Hematopoietic multipotent progenitor cell (in vitro differentiated cells): ENCODE measurements at regions not wholly inside any gene's neighbourhood (a gene's known extent, or its start where the extent isn't known, plus 50 kb on each side); places are given as distances from the start of the nearest gene placed in this dataset.
"Not testable (repeated sequence)": the region's sequence is repeated elsewhere in the genome, so short reads cannot be mapped to it uniquely, and the experiment has no call there.

ENCODE experiments used
- DNase-seq, 3 donors: peaks; one replicate each; pipeline ENCODE4 v3.0.0-alpha.2; 2011 to 2015; ENCODE audit warnings: low read depth in 2 of 3, low spot score in 2 of 3

DNA sequence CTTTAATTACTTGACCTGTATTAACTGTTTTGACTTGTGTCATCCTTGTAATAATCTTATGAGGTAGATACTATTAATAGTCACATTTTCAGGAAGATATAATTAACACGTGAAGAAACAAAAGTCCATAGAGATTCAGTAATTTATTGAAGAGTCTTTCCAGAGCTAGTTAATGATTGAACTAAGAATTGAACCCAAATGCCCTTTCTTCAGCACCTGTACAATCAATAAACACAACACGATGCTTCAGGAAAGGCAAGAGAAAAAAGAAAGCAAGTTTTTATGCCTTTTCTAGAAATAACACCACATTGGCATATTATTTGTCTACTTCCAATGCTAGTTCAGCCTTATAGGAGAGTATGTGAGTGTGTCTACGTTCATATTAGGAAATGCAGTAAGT lies 399.6 kb downstream of the NAF1 start:
- DNase-seq, result no peak

DNA sequence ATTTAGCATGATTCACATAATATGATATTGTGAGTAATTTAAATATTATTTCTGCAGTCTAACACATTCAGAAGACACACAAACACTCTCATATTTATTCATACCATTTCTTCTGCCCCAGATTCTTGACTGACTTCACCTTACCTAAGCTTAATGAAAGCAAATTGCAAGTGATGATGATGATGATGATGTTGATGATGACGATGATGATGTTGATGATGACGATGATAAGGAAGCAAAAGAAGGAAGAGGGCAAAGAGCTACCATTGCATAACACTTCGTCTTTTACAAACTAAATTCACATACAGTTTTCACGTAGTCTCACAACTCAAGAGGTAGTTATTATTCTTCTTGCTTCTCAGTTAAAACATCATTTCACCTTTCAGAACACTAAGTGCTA lies 404.7 kb downstream of the NAF1 start:
- DNase-seq, result no peak

DNA sequence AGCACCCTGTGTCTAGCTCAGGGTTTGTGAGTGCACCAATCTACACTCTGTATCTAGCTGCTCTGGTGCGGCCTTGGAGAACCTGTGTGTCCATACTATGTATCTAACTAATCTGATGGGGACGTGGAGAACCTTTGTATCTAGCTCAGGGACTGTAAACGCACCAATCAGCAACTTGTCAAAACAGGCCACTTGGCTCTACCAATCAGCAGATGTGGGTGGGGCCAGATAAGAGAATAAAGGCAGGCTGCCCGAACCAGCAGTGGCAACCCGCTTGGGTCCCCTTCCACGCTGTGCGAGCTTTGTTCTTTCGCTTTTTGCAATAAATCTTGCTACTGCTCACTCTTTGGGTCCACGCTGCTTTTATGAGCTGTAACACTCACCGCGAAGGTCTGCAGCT lies 426.5 kb downstream of the NAF1 start:
- not testable (repeated sequence) for DNase-seq

DNA sequence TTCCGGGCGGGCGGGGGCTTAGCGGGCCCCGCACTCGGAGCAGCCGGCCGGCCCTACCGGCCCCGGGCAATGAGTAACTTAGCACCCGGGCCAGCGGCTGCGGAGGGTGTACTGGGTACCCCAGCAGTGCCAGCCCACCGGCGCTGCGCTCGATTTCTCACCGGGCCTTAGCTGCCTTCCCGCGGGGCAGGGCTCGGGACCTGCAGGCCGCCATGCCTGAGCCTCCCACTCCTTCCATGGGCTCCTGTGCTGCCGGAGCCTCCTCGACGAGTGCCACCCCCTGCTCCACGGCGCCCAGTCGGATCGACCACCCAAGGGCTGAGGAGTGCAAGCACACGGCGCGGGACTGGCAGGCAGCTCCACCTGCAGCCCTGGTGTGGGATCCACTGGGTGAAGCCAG lies 427.1 kb downstream of the NAF1 start:
- not testable (repeated sequence) for DNase-seq

DNA sequence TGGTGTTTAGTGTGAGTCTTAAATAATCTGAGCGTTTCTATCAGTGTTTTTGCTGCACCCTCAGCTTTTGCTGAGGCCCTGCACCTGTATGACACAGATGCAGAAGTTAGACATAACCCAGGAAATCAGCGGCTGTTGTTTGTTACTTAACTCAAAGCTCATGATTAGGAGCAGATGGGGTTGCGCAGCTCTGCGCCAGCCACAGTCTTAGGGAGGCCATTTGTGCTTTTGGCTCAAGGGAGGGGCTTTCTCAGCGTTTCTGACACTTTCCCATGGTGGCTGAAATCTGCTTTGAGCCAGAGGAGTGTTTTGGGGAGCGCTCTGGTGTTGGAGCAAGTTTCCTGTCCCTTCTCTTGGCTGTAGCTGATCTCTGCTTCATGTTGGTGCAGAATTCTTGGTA lies 433.8 kb downstream of the NAF1 start:
- DNase-seq, result no peak

DNA sequence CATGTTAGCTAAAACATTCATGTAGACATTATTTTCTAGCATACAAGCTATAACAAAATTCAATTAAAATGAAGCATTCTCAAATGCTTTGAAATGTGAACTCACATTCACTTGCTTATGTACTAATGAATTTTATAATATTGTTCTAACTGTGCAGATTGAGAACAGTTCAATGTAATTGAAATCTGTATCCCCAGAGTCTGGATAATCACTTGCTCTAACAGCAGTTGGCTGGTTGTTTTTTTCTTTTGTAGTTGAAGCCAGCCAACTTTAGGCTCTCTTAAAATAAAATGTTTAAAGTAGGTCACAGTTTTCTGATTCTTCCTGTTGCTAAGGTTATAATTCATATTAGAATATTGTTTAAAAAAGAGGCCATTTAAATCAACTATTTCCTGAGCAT lies 438.9 kb downstream of the NAF1 start:
- no peak for DNase-seq

DNA sequence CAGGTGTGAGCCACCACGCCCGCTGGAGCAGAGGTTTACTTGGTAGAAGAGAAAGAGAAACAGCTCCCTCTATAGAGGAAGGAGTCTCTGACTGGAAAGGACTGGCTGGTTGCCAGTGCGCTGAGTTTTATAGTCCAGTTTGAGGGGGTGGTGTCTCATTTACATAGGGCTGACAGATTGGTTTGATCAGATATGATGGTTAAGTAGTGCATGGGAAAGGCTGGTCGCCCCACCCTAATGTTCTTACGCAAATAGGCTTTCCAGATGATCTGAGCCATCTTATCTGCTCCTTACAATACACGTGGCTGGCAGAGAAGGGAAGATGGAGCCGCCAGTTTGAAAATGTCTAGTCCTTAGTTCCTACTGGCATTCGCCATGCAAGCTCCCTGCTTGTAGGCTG lies 439.5 kb downstream of the NAF1 start:
- no peak for DNase-seq

DNA sequence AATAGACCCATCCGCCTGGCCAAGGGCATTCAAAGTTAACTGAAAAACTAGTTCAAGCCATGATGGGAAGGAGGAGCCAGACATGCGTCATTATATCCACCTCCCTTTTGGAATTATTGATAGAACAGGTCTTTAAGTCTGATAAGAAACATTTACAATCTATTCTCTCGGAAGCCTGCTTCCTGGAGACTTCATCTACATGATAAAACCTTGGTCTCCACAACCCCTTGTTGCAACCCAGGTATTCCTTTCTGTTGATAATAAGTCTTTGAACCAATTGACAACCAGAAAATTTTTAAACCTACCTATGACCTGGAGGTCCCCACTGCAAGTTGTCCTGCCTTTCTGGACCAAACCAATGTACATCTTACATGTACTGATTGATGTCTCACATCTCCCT lies 451.3 kb downstream of the NAF1 start:
- no peak for DNase-seq

DNA sequence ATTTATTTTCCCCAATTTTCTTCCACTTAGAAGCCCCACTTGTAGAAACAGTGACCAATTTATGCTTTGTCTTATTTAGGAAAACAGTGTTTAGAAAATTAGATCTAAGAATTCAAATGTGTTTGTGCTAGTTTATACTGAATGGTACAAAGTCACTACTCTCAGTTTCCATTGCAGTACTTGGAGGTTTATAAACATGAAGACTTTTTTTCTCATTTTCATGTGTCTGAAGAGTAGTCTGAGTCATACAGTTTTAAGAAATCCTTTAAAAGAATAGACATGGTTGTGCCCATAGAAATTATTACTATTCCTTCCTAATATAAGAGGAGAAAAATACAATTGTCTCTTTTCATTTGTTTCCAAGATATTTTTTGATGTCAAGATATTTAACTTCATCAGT lies 458.7 kb downstream of the NAF1 start:
- no peak for DNase-seq

DNA sequence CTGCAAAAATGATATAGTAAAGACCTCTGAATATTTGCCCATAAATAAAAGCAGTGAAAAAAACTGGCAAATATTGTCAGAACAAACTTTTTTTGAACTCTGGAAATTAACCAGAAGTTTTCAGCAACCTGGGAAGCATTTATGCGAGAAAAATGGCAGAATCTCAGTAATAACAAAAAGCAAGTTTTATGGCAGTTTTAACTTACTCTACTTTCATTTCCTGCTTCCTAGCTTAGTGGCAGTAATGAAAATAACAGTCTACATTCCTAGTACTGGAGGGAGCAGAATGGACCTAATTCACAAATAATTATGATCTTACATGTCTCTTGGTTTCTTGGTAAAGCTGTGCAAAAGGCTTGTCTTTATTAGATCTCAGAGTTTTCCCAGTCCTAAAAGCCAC lies 460.1 kb downstream of the NAF1 start:
- no peak for DNase-seq

DNA sequence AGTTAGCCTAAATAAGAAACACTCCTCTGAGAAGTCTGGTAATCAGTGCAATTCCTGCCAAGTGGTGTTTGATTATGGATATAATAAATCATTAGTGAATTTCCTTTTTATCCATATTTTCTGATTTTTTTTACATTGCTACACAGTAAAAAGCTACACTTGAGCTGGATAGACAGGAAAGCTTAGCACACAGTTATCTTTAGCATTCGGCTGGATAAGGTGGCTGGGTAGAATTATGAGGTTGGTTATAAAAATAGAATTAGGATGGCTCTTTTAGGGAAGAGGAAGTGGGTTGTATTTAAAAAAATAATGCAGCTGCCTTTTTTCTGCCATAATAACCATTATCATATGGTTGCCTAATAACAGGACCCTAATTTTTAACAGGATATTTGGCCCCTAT lies 460.6 kb downstream of the NAF1 start:
- DNase-seq, result no peak

DNA sequence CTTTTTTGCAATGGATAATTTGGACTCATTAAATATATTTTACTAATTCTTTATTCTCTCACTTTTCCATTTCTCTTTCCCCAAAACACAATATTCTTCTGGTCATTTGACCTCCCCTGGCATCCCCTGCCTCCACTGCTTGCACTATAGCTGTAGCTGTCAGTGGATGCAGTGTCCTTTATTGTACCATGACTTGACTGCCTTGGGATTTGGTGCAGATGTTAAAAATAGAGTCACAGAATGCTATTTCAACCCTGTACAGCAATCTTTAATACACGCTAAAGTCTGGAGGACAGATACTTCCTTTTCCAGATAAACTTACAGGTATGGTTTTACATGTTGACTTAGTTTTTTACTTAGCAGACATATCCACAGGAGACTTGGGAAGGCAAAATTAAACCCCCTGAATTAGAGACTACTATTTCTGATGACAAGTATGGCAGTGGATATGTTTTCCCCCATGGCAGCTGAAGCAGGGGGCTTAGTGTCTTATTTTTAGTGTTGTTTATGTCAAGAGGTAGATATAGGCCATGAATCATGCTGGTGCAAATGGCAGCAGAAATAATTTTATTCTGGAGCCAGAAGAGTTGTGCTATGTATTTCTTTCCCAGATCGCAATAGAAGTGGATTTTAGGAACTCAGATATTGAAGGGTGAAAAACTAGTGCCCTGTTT lies 461.4 kb downstream of the NAF1 start:
- DNase-seq, result no peak

DNA sequence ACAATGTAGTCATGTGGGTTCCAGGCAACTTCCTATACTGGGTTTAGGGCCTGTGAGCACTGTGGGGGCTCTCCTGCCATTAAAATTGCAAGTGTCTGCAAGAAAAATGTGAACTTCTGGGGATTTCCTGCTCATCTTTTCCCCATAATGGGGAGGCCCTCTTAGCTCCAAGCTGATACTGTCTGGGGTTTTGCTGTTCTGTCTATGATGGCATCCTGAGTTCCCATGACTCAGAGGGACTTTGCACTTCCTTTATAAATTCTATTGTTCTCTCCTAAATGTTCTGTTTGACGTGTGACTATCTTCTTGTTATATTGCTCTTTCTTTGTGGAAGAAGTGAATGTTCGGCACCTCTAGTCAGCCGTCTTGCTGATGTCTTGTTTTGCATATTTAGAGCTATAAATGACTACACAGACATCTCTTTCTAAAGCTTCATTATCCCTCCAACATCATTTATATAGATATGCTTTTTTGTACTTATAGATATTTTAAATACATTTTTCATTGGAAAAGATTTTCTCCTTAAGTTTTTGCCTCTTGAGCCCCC lies 465.8 kb downstream of the NAF1 start:
- no peak for DNase-seq

DNA sequence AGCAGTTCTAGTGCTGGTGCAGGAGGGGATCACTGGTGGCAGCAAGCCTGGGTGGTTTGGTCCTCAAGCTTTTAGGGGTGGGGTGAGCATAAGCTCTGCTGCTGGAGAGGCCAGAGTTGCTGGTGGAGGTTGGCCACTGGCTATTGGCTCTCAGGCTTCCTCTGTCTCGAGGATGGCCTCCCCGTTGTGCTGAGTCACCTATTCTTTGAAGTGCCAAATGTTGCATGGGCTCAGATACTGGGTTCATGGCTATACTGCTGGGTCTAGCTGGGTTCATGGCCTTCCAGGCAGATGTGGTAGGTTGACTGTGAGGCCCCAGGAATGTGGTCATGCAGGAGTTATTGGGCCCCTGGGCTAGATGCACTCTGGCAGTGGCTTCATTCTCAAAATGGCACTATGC lies 466.3 kb downstream of the NAF1 start:
- no peak for DNase-seq

DNA sequence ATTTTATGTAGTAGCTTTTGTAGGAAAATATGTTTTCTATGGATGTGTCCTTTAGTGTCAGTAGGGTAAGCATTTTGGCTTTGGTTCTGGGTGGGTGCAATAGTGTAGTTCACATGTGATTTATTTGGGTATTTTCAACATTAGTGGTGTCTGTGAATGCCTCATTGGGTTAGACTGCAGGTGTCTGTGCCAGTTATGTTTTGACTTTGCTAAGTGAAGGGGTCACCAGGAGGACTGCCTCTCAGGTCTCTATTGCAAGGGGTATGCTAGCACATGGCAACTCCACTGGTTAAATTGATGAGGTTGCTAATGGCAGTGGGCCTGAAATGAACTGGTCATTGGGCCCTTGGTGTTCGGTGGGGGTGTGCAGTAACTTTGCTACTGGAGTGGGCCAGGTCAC lies 467.1 kb downstream of the NAF1 start:
- no peak for DNase-seq

DNA sequence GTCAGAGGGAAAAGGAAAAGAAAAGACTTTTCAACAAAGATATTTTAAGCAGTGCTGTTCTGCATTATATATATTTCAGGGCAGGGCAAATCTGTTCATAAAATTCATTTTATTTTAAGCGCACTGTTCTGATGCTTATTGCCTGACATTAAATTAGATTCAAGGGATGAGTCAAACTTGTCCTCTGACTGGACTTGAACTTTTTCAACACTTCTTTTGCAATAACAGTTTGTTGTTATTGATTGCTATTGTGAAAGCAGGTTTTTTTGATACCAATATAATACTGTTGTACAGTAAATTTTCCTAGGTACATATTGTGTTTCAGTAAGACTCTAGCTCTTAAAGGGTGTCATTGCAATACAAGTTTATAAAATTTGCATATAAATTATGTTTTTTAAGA lies 481.3 kb downstream of the NAF1 start:
- no peak for DNase-seq

DNA sequence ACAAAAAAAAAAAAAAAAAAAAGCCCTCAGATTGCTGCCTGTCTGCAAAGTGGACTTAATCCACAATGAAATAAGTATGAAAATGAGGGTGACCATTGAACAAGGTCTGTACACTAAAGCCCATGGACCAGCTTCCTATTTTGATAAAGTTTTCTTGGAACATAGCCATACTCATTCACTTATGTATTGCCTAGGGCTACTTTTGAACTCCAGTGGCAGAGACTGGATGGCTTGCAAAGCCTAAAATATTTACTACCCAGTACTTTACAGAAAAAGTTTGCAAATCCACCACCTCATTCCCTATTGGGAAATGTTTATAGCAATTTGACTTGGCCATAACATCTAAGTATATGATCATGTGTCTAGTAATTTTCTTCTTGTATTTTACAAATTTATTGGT lies 481.7 kb downstream of the NAF1 start:
- no peak for DNase-seq

DNA sequence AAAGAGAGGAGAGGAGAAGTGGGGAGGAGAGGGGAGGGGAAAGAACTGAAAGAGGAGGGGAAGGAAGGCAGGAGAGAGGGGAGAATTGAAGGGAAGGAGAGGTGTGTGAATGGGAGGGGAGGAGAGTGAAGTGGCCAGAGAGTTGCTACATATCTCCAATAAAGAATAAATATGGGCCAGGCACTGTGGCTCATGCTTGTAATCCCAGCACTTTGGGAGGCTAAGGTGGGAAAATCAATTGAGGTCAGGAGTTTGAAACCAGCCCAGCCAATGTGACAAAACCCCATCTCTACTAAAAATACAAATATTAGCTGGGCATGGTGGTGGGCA lies 482.4 kb downstream of the NAF1 start:
- no peak for DNase-seq

DNA sequence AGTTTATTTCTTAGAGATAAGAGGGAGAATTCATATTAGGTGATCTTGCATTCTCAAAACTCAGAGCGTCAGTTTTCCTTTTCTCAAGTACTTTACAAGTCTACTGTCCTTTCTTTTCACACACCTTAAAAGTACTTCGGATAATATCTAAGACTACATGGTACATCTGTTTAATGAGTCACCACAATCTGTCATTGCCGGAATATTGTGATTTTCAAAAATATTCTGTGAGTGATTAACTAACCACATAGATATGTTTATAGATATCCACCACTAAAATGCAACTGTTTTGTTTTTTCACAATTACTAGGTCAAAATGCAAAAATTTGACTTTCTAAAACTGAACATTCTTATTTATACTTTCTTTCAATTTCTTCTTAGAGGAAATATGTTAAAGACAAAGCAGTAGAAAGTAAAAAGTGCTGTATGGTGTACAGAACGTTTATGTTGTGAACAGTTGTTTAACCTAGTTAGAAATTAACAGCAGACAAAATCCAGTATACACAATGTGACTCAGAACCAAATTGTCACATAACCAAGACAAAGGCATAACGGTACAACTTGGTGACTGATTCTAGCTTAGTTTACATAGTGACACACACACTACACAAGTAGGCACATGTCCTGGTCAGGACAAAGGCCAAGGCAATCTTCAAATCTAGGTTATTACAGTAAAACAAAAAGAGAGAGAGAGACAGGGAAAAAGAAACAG lies 482.9 kb downstream of the NAF1 start:
- DNase-seq, result no peak

DNA sequence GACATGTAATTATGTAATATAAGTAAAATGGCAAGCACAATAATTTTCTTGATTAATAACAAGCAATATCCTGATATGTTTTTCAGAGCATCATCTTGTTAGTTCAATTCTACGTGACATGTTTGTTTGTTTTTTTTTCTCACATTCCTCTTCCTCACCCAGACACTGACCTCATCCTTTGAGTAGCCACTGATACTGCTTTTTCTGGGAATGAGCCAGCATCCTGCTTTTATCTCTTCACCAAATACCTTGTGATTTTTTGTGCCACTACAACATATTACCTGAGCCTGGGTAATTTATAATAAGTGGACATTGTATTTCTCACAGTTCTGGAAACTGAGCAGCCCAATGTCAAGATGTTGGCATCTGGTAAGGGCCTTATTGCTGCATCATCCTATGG lies 484.0 kb downstream of the NAF1 start:
- no peak for DNase-seq

DNA sequence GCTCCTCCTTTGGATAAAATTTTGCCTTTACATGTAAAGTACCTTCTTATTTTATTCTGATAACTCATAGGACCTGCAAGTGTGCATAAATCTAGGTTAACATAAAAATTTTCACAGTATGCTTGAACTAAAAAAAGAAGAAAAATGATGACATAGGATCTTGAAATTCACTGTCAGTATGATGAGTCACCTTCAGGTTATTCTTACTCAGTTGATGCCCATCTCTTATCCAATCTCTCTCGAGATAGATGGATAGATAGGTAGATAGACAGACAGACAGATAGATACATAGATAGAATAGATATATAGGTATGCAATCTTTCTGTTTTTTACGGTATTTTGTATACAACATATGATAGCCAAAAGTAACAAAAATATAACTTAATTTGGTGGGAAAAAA lies 485.5 kb downstream of the NAF1 start:
- DNase-seq, result no peak

DNA sequence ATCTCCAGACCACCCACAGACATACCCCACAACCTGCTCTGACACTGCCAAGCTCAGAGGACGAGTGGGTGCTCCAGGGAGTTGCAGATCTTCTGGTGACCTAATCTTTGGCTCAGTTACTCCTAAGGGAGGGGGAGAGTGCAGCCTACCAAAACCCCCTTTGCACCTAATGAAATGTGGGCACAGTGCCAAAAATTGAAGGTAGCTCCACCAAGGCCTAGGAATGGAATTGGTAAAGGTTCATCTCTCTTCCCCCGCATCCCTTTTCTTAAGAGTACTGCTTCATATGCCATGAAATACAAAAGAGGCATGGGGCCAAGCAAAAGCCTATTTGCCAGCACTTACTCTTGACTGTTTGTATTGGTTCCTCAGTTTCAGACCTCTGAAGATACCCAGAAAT lies 491.0 kb downstream of the NAF1 start:
- DNase-seq, result no peak

DNA sequence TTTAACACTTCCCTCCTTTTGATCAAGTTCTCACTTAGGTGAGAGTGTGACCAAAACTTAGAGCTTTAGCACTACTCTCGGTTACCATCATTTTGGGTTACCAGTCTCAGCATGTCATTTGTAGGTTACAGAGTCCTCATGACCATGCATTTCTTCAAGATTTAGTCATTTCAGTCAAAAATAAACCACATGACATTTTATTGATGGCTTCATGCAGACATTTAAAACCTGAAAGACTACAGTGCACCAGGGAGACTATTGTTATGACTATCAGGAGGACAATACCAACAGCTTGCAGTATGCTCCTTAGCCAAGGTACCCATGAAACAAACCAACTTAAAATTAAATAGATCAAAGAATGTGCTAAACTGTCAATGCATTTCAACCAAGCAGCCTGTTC lies 498.1 kb upstream of the FSTL5 start:
- DNase-seq, result no peak
